GM18498 (cell line): ENCODE measurements at regions not wholly inside any gene's neighbourhood (a gene's known extent, or its start where the extent isn't known, plus 50 kb on each side); places are given as distances from the start of the nearest gene placed in this dataset.
"Not testable (repeated sequence)": the region's sequence is repeated elsewhere in the genome, so short reads cannot be mapped to it uniquely, and the experiment has no call there.

Experiments
- ATAC-seq: cut with Tn5 transposase; IDR thresholded peaks from one replicate; pipeline ENCODE4 v1.9.1; 2021; ENCODE audit warnings: mild to moderate bottlenecking, moderate library complexity; ENCODE audit not compliant: unreplicated experiment

DNA sequence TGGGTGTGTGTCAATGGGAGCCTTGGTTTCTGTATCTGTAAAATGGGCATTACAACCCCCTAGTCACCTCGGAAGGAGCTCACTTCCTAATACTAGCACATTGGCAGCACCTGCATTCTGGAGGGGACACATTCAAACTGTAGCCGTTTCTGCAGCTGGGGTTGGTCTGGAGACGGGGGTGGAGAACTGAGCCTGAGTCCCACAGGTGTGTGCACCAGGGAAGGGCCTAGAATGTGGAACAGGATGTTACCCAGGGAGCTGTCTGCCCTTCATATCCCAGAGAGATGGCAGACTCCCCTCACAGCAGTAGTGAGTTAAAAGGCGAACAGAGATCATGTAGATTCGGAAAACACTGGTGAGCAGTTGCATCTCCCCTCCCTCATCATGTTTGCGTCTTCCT, 272.8 kb upstream of the ZNF32 start:
- ATAC-seq, result no peak

GRCh38 chr10:43920236-43920758, 271.6 kb upstream of the ZNF32 start:
- ATAC-seq, result not testable (repeated sequence)

DNA sequence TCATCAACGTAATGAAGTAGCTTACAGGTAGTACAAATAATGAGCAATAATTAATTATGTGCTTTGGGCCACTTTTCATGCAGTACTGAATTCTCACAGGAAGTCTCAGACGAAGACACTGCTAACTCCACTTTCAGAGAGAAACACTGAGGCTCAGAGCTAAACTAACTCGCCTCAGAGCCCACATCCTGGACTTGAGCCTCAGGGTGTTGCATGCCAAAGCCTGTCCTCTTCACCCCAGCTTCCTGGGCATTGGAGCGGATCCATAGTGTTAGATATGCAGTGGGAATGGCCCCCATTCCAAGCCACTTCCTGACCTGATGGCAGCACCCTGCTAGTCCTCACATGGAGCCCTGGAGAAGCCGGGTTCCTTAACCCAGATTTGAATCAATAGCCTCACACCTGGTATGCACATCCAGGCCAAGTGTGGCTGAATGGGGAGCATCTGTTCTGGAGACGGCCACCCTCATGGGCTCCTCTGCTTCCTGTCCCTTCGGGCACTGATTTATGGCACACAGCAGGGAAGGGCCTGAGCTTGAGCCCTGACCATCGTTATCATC, 265.1 kb upstream of the ZNF32 start:
- no peak for ATAC-seq

DNA sequence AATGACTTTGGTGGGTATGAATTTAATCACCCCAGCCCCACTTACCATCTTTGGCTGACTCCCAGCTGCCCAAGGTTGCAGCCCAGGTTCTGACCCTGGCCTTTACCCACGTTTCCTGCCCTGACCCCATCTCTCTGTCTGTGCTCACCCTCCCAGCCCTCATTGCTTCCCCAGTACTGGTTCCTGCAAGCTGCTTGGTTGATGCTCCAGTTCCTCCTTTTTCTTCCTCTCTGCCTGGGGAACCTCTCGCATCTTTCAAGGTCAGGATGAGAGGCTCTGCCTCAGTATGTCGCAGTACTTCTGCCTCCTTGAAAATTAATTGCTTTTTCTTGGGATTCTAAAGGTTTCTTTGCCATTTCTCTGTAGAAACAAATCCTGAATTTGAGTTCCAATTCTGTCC, 263.8 kb upstream of the ZNF32 start:
- ATAC-seq, result no peak

DNA sequence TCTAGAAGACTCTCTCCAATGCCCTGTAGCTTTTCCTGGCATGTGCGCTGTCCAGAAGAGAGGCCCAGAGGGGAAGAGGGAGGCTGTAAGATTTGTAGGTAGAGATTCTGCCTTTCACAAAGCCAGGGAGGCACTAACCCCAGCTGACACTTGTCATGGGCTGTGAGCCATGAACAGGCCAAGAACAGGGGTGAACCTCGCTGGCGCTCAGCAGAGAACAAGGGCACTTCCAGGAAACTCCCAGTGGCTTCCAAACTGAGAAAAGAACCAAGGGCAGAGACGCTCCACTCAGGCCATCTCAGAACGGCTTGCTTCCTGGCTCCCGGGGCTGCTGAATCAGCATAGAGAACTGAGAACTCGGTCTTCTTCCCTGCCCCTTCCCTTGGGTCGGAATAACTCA, 257.8 kb upstream of the ZNF32 start:
- no peak for ATAC-seq

DNA sequence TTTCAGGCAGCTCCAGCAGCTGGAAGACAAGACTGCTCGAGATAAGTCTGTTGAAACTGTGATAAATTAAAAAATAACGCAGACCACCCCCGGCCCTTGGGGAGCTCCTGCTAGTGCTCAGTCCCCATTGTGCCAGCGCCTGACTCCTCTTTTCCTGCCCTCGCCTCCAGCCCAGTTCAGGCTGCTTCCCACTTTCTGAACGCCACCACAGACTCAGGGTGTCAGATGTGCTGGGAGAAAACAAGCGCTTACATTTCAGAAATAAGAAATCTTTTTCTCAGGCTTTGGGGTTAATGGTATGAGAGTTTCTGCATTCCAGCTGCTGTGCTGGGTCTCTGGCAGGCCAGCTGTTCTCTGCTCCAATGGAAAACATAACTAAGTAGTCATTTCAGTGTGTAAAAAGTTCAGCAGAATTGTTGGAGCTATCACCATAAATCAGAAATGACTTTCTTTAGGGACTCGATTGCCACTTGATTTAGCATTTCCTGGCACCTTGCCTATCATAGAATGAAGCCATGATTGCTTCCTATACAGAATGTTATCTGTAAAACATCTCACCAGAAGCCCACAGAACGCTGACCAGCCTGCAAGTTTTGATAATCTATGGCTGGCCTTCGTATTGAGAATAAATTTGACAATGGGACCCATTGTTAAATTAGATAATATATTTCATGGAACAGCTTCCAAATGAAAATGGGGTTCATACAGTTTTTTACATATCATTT, 257.0 kb upstream of the ZNF32 start:
- no peak for ATAC-seq

- no peak for ATAC-seq
Observed at GRCh38 chr10:43904844-43905243, 256.2 kb upstream of the ZNF32 start.

DNA sequence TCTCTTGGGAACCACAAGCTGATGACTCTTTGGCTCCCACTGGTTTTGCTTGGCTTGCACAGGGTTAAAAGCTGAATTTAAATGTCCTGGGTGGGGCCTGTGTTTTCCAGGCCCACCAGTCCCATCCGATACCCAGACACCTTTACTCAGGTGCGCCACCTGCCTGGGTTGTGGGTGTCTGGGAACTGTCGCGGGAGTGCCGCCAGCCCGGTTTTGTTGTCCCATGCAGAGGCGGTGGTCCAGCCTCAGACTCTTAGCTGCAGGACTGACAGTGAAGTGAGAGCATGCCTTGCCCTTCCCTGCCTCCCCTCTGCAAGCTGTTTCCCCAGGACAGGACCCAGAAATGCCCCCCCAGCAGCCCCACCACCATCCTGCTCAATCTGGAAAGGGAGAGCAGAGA, 255.6 kb upstream of the ZNF32 start:
- no peak for ATAC-seq

DNA sequence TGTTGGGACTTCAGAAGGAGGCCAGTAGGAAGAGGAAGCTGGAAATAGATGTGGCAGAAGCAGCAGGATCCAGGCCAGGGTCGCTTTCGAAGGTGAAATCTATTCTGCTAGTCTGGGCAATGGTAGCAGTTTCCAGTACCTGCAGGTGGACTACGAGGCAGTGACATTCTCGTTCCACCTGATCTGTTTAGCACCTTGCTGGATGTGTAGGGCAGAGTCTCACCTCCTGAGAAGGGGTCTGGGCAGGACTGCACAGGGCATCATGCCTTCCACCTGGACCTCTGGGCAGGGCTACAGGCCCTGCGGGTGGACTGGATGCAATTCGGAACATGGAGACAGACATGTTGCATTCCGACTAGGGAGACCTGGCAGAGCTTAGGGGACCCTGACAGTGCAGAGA, 254.8 kb upstream of the ZNF32 start:
- no peak for ATAC-seq

- no peak for ATAC-seq
Observed at GRCh38 chr10:43902842-43903241, 254.2 kb upstream of the ZNF32 start.

- ATAC-seq, result no peak
Observed at GRCh38 chr10:43901744-43902504, 253.2 kb upstream of the ZNF32 start.

GRCh38 chr10:43901302-43901701, 252.6 kb upstream of the ZNF32 start:
- ATAC-seq, result no peak

DNA sequence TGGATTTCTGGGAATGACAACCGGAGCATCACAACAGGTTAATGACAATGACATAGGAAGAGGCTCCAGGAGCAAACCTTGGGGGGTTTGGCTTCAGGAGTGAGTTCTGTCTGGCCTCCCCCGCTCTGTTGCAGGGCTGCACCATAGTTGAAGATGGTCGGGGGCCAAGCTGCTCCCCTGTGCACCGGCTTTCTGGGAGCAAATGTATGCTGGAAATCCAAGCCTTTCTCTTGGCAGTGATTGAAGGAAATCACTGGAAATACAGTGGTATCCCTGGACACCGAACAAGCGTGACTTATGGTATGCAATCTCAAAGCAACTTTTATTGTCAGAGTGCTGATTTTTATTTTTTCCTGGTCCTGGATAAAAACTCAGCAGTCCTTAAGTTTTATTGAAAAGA, 251.9 kb upstream of the ZNF32 start:
- no peak for ATAC-seq

DNA sequence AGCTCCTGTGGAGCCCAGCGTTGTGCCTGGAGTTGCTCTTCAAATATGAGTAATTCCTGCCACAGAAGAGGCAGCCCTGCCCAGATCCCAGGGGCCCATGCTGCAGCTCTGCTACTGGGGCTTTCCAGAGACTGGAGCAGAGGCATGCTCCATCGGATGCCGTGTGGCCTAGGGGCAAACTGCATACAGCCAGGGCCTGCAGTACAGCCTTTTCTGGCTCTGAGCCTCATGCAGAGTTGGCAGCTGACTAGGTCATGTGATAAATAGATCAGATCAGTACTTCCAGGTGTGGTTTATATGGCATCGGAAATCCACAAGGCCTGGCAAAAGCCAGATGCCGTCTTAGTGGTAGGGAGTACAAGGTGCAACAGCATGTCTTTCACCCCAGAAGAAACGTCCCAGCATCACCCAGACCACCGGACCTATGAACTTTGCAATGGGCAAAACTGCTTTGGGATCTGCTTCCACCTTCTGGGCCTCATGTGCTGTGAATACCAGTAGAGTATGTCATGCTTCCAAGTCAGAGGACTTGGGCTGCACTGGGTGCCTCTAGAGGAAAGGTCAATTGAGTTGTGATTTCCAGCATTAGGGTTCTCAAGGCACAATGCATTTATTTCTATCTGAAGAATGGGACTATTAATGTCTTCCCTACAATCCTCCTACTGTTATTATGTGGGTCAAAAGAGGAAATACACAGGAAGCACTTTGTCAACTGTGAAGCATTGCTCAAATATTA, 250.7 kb upstream of the ZNF32 start:
- no peak for ATAC-seq

- ATAC-seq, result no peak
Observed at GRCh38 chr10:43898592-43898991, 249.9 kb upstream of the ZNF32 start.

DNA sequence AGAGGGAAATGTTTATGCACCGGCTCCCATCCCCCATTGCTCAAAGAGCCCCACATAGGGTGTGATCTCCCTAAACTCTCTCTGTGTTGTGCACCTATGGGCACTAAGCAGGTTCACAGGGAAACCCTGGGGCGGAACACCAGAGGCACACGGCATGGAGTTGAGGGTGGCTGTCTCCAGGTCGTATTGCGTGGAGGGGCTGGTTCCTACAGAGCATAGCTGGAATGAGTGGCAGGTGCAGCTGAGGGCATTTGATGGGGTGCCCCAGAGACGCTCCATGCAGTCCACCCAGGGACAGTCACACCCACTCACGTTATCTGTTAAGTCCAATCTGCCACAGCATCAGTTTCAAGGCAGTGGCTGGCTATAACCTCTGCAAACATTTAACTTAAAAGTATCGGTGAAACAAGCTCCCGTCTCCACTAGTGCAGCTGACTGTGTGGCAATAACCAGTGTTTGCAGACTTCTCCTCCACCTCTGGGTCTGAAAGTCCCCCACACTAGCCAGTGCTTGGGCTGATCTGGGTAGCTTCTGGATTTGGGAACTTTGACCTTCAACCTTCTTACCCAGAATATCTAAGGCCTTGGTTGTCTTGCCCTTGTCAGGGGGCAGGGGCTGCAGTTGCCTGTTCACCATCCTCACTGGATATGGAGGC, 249.2 kb upstream of the ZNF32 start:
- ATAC-seq, result no peak

DNA sequence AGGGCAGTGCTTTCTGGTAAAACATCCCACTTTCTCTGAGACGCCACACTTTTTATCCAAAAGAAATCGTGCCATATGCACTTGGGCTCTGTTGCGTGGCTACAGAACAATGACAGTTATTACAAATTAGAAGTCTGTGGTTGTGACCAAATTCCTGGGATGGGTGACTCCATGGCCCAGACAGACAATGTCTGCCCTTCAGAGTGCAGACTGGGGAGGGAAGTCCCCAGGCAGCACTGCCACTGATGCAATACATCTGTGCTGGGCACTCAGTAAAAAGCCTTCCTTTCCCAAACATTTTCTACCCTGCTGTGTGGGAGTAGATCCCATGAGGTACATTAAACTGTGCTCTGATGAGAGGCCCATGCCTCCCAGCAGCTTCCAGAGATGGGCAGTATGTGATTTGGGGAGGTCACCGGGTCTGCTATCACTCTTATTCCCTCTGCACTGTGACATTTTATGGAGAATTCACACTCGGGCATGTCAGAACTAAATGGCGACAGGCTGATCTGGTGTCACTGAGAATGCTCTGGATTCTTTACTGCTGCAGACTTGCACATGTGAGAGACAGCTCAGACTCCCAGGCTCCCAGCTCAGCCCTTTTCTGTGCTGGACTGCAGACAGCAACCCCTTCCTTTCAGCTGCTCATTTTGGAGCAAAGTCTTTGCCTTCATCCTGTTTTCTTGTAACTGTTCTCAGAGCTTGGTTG, 243.5 kb upstream of the ZNF32 start:
- ATAC-seq, result no peak

DNA sequence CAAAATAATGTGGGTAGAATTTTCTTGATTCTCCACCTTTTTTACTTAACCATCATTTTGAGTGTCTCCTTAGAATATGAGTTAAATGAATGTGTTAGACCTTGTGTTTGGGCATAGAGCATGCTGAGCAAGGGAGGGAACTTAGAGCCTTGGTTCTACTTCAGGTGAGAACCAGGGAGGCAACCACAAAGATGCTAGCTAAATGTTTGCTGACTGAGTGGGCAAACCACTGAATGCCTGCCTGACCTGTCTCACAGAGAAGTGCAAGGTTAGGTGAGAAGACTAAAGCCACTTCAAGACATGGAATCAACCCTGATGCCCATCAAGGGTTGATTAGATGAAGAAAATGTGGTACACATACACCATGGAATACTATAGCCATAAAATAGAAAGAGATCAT, 242.6 kb upstream of the ZNF32 start:
- ATAC-seq, result no peak

DNA sequence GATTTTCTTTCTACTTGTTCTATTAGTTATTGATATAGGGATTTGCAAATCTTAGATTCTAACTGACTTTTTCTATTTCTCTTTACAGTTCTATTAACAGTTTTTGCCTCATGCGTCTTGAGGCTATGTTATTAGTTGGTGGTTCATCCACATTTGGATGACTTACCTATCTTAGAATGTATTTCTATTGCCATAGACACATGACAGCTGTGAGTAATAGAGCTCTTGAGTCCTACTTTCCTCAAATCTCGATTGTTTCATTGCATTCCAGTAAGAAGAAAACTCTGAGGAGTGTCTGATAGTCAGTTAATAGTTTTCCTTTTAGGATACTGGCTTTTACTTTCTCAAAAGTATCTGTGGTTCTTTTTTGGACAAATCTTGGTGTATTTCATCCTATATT, 241.4 kb upstream of the ZNF32 start:
- no peak for ATAC-seq

DNA sequence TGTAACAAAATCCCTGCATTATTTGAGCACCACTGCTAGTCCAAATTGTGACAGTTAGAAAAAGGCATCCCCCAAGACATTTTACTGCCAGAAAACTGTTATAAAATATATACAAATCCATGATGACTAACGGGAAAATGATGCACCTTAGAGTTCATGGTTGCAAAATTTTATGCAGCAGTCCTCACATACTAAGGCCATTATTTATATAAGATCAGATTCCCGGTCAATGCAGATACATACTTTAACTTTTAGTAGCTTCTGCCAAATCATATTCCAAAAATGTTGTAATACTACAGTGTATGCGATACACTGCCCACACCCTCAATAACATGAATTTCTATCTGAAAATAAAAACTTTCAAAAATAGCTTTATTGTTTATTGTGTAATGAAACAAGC, 239.9 kb upstream of the ZNF32 start:
- ATAC-seq, result no peak
